ENCODE measurements at regions not wholly inside any gene's neighbourhood (a gene's known extent, or its start where the extent isn't known, plus 50 kb on each side); places are given as distances from the start of the nearest gene placed in this dataset.

GRCh38 chr21:36557316-36557715, 77.4 kb upstream of the CLDN14 start:
- Histone ChIP-seq H3K4me3 (ENCODE audit: low read length) (no peak overlapping the region), H3K9me3 (ENCODE audit: control insufficient read depth, insufficient read depth, low read length) (no peaks in the 10 kb centered on the region), H3K27me3 (ENCODE audit: control insufficient read depth, insufficient read depth, low read length) (no peaks in the 10 kb centered on the region), H3K4me1 (ENCODE audit: control insufficient read depth, insufficient read depth, low read length) (no peaks in the 10 kb centered on the region), H3K27ac (ENCODE audit: low read length) (no peak overlapping the region), H3K36me3 (ENCODE audit: control insufficient read depth, insufficient read depth, low read length) (no peaks in the 10 kb centered on the region)
- WGBS (ENCODE audit: insufficient coverage) = no CpG with 5 or more reads among the region's 3 CpGs
- no peak for DNase-seq
- ATAC-seq = no peak
- Mint-ChIP-seq H3K27ac (no peak overlapping the region), H3K27me3 (ENCODE audit: low read depth in 2 of 2) (peaks cover 13 to 28% of the 10 kb centered on the region in 2 donors), H3K36me3 (no peaks in the 10 kb centered on the region), H3K4me3 (no peak overlapping the region), H3K4me1 (no peaks in the 10 kb centered on the region), H3K9me3 (no peaks in the 10 kb centered on the region)
- no peak for TF ChIP-seq CTCF (IDR thresholded peaks at IDR 0.05)
- intact Hi-C loops (cut with micrococcal nuclease) = no loop called here

GRCh38 chr21:36560933-36561575, 81.1 kb upstream of the CLDN14 start:
- intact Hi-C loops (cut with micrococcal nuclease) = no loop called here
- H3K36me3 Mint-ChIP-seq = no peaks in the 10 kb centered on the region
- ATAC-seq = no peak

GRCh38 chr21:36563341-36563926, 83.5 kb upstream of the CLDN14 start:
- Mint-ChIP-seq H3K27ac (no peak overlapping the region), H3K36me3 (no peaks in the 10 kb centered on the region), H3K4me3 (no peak overlapping the region), H3K4me1 (no peaks in the 10 kb centered on the region), H3K27me3 (ENCODE audit: low read depth in 2 of 2) (peaks cover 20 to 38% of the 10 kb centered on the region in 2 donors), H3K9me3 (no peaks in the 10 kb centered on the region)
- Histone ChIP-seq H3K27me3 (ENCODE audit: control insufficient read depth, insufficient read depth, low read length) (no peaks in the 10 kb centered on the region), H3K9me3 (ENCODE audit: control insufficient read depth, insufficient read depth, low read length) (no peaks in the 10 kb centered on the region), H3K27ac (ENCODE audit: low read length) (no peak overlapping the region), H3K36me3 (ENCODE audit: control insufficient read depth, insufficient read depth, low read length) (no peaks in the 10 kb centered on the region), H3K4me1 (ENCODE audit: control insufficient read depth, insufficient read depth, low read length) (no peaks in the 10 kb centered on the region), H3K4me3 (ENCODE audit: low read length) (no peak overlapping the region)
- DNase-seq (no peak), ATAC-seq (no peak)
- 84% methylated on average over 11 of the region's 12 CpGs for WGBS (ENCODE audit: insufficient coverage)
- TF ChIP-seq CTCF (IDR thresholded peaks at IDR 0.05) = no peak
- intact Hi-C loops (cut with micrococcal nuclease) = no loop called here

More at GRCh38 chr21:36560933-36561575, 81.1 kb upstream of the CLDN14 start:
- DNase-seq = no peak
- H3K4me3 ChIP-seq (ENCODE audit: low read length) = no peak overlapping the region
- 90% methylated on average over 7 of the region's 7 CpGs for WGBS (ENCODE audit: insufficient coverage)
- no peak overlapping the region for H3K4me3 Mint-ChIP-seq
- no peaks in the 10 kb centered on the region for H3K9me3 ChIP-seq (ENCODE audit: control insufficient read depth, insufficient read depth, low read length)
- no peak overlapping the region for H3K27ac ChIP-seq (ENCODE audit: low read length)
- H3K27me3 Mint-ChIP-seq (ENCODE audit: low read depth in 2 of 2) = peaks cover 22 to 32% of the 10 kb centered on the region in 2 donors
- no peaks in the 10 kb centered on the region for H3K4me1 Mint-ChIP-seq
- no peak overlapping the region for H3K27ac Mint-ChIP-seq
- H3K4me1 ChIP-seq (ENCODE audit: control insufficient read depth, insufficient read depth, low read length) = no peaks in the 10 kb centered on the region
- no peaks in the 10 kb centered on the region for H3K9me3 Mint-ChIP-seq
- H3K27me3 ChIP-seq (ENCODE audit: control insufficient read depth, insufficient read depth, low read length) = no peaks in the 10 kb centered on the region
- no peak for TF ChIP-seq CTCF (IDR thresholded peaks at IDR 0.05)
- no peaks in the 10 kb centered on the region for H3K36me3 ChIP-seq (ENCODE audit: control insufficient read depth, insufficient read depth, low read length)

- H3K4me3 ChIP-seq (ENCODE audit: low read length) = no peak overlapping the region
- intact Hi-C loops (cut with micrococcal nuclease) = no loop called here
- H3K36me3 ChIP-seq (ENCODE audit: control insufficient read depth, insufficient read depth, low read length) = no peaks in the 10 kb centered on the region
- no peak for ATAC-seq
- H3K36me3 Mint-ChIP-seq = no peaks in the 10 kb centered on the region
- no peak overlapping the region for H3K27ac ChIP-seq (ENCODE audit: low read length)
- H3K9me3 ChIP-seq (ENCODE audit: control insufficient read depth, insufficient read depth, low read length) = no peaks in the 10 kb centered on the region
- peaks cover 20 to 43% of the 10 kb centered on the region in 2 donors for H3K27me3 Mint-ChIP-seq (ENCODE audit: low read depth in 2 of 2)
- WGBS (ENCODE audit: insufficient coverage) = 0% methylated on average over 1 of the region's 1 CpG
- DNase-seq = no peak
- H3K9me3 Mint-ChIP-seq = no peaks in the 10 kb centered on the region
- H3K4me1 ChIP-seq (ENCODE audit: control insufficient read depth, insufficient read depth, low read length) = no peaks in the 10 kb centered on the region
- H3K4me3 Mint-ChIP-seq = no peak overlapping the region
- no peak overlapping the region for H3K27ac Mint-ChIP-seq
- no peaks in the 10 kb centered on the region for H3K4me1 Mint-ChIP-seq
- TF ChIP-seq CTCF (IDR thresholded peaks at IDR 0.05) = no peak
- no peaks in the 10 kb centered on the region for H3K27me3 ChIP-seq (ENCODE audit: control insufficient read depth, insufficient read depth, low read length)
Observed at GRCh38 chr21:36564647-36565046, 84.7 kb upstream of the CLDN14 start.
